ENCODE measurements at regions not wholly inside any gene's neighbourhood (a gene's known extent, or its start where the extent isn't known, plus 50 kb on each side); places are given as distances from the start of the nearest gene placed in this dataset.

DNA sequence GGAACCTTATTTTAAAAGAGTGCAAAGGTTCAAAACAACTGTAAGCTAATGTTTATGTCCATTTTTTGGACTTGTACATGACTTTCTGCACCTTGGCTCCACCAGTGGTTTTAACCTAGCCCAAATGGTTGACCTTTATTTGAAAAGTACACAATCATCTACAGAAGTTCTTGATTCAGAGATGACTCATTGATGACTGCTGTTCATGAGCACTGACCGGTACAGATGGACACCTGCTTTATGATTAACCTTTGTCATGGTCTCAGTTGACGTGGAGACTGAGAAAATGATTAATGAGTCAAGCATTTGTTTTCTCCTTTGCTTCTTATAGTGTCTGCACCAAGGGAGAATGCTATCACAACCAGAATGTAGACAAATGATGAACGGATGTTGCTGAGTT, 55.7 kb upstream of the PTER start:
- Mint-ChIP-seq H3K36me3 (ENCODE audit: insufficient read depth) (no peaks in the 10 kb centered on the region), H3K4me1 (ENCODE audit: low read depth) (no peaks in the 10 kb centered on the region), H3K27me3 (ENCODE audit: low read depth) (peaks cover 11% of the 10 kb centered on the region), H3K4me3 (no peak overlapping the region), H3K9me3 (no peaks in the 10 kb centered on the region)
- ATAC-seq (no peak), DNase-seq (no peak)

GRCh38 chr10:16384021-16384420, 52.8 kb upstream of the PTER start:
- peaks cover 11% of the 10 kb centered on the region for H3K27me3 Mint-ChIP-seq (ENCODE audit: low read depth)
- no peaks in the 10 kb centered on the region for H3K9me3 Mint-ChIP-seq
- H3K4me1 Mint-ChIP-seq (ENCODE audit: low read depth) = no peaks in the 10 kb centered on the region
- no peak for ATAC-seq
- DNase-seq = no peak
- no peak overlapping the region for H3K4me3 Mint-ChIP-seq
- no peaks in the 10 kb centered on the region for H3K36me3 Mint-ChIP-seq (ENCODE audit: insufficient read depth)

- DNase-seq (no peak), ATAC-seq (no peak)
- H3K9me3 Mint-ChIP-seq = no peaks in the 10 kb centered on the region
- peaks cover 9% of the 10 kb centered on the region for H3K27me3 Mint-ChIP-seq (ENCODE audit: low read depth)
- H3K4me3 Mint-ChIP-seq = no peak overlapping the region
- no peaks in the 10 kb centered on the region for H3K4me1 Mint-ChIP-seq (ENCODE audit: low read depth)
- no peaks in the 10 kb centered on the region for H3K36me3 Mint-ChIP-seq (ENCODE audit: insufficient read depth)
These were observed 50.0 kb upstream of the PTER start for GRCh38 chr10:16386855-16387254.
